ENCODE measurements at regions not wholly inside any gene's neighbourhood (a gene's known extent, or its start where the extent isn't known, plus 50 kb on each side); places are given as distances from the start of the nearest gene placed in this dataset.

GRCh38 chr4:153087671-153088194 is 116.5 kb upstream of the TRIM2 start:
- no peak overlapping the region for H3K4me3 ChIP-seq (ENCODE audit: low read depth, low read length)
- H3K36me3 ChIP-seq (ENCODE audit: control insufficient read depth, insufficient read depth, low read length), result no peaks in the 10 kb centered on the region
- no peak for DNase-seq (ENCODE audit: low read depth)
- ChIA-PET POLR2A (no interaction called here), CTCF (interaction anchor here (2.8 to 4.9 kb wide), 2 partner anchors 39 to 241 kb away, joined by 9 to 35 read pairs; no protein-coding TSS in a partner anchor)
- peaks cover 2% of the 10 kb centered on the region; the same call in 1 of the 2 replicates for H3K27me3 ChIP-seq (ENCODE audit: control insufficient read depth, insufficient read depth, low read length)
- TF ChIP-seq CTCF (IDR thresholded peaks at IDR 0.05; ENCODE audit: insufficient read depth, low read depth, low read length), result no peak

DNA sequence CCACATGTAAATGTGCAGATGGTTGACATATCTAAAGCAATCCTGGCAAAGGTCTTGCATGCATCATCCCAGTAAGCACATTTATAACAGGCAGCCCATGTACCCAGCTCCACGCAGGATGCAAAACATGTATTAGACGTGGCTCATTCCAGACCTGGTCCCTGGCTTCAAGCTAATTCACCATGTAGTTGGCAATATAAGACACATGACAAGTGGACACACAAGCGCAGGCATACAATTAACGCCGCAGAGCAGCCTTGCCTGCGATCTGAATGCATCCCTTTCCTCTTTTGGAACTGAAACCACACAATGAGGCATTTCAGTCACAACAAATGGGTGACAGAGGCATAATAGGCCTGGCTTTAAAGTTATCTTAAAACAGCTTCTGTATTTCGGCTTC is 114.5 kb upstream of the TRIM2 start:
- no peak overlapping the region for H3K4me3 ChIP-seq (ENCODE audit: low read depth, low read length)
- no peak for TF ChIP-seq CTCF (IDR thresholded peaks at IDR 0.05; ENCODE audit: insufficient read depth, low read depth, low read length)
- H3K27me3 ChIP-seq (ENCODE audit: control insufficient read depth, insufficient read depth, low read length), result peaks cover 2% of the 10 kb centered on the region; the same call in 1 of the 2 replicates
- ChIA-PET CTCF (interaction anchor here (1.0 to 4.9 kb wide), 6 partner anchors 22 to 661 kb away, joined by 3 to 35 read pairs (median 4); no protein-coding TSS in a partner anchor), POLR2A (no interaction called here)
- no peak for DNase-seq (ENCODE audit: low read depth)
- H3K36me3 ChIP-seq (ENCODE audit: control insufficient read depth, insufficient read depth, low read length), result no peaks in the 10 kb centered on the region

DNA sequence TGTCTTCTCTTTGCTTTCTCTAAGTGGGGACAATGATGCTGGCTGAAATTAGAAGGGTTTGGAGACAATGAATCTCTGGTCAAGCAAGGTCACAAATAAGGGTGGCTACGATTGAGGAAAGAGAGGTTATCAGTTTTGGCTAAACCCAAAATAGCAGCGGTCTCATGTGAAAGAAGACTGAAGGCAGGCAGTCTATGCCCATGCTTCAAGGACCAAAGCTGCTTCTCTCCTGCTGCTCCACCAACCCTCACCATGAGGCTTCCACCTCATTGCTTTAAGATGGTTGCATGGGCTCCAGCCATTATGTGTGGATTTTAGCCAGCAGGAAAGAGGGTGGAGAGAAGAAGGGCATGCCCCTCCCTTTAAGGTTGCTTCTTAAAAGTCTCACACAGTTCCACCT is 114.1 kb upstream of the TRIM2 start:
- Histone ChIP-seq H3K36me3 (ENCODE audit: control insufficient read depth, insufficient read depth, low read length) (no peaks in the 10 kb centered on the region), H3K4me3 (ENCODE audit: low read depth, low read length) (no peak overlapping the region), H3K27me3 (ENCODE audit: control insufficient read depth, insufficient read depth, low read length) (peaks cover 2% of the 10 kb centered on the region; the same call in 1 of the 2 replicates)
- ChIA-PET POLR2A (no interaction called here), CTCF (interaction anchor here (1.4 to 4.9 kb wide), 3 partner anchors 23 to 41 kb away, joined by 3 to 35 read pairs (median 5); no protein-coding TSS in a partner anchor)
- no peak for TF ChIP-seq CTCF (IDR thresholded peaks at IDR 0.05; ENCODE audit: insufficient read depth, low read depth, low read length)
- no peak for DNase-seq (ENCODE audit: low read depth)

DNA sequence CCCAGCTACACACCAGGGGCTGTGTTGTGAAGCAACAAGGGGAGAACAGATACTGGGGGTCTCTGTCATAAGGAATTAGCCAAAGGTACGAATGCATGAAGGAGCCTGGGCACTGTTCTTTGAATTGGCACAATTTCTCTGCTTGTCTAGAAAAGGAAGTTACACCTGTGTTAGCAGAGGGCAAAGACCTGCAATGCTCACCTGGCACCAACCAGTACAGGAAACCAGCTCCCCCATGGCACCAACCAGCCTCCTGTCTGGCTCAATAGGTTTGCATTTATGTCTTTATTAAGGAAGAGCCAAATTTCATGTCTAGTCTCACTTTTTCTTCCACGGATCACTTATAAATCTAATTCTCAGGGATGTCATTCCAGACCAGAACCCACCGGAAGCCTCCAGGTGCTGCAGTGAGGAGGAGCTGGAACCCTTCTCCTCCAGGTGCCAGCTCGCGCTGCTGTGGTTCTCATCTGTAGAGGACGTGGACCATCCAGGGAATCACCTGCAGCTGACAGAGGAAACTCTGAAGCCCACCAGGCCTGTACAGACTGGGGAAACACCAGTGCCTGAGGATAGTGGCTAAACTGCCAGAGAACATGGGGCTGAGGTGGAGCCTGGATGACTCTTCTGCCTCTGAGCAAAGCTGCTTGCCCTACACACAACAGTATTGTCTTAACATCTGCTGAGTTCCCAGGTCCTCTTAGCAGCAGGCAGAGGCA is 113.4 kb upstream of the TRIM2 start:
- Histone ChIP-seq H3K36me3 (ENCODE audit: control insufficient read depth, insufficient read depth, low read length) (no peaks in the 10 kb centered on the region), H3K4me3 (ENCODE audit: low read depth, low read length) (no peak overlapping the region), H3K27me3 (ENCODE audit: control insufficient read depth, insufficient read depth, low read length) (peaks cover 2% of the 10 kb centered on the region; the same call in 1 of the 2 replicates)
- TF ChIP-seq CTCF (IDR thresholded peaks at IDR 0.05; ENCODE audit: insufficient read depth, low read depth, low read length), result no peak
- CTCF ChIA-PET, result interaction anchor here (4.9 kb wide), 1 partner anchor 36 kb away, joined by 35 read pairs; no protein-coding TSS in a partner anchor
- no peak for DNase-seq (ENCODE audit: low read depth)
- POLR2A ChIA-PET, result no interaction called here

DNA sequence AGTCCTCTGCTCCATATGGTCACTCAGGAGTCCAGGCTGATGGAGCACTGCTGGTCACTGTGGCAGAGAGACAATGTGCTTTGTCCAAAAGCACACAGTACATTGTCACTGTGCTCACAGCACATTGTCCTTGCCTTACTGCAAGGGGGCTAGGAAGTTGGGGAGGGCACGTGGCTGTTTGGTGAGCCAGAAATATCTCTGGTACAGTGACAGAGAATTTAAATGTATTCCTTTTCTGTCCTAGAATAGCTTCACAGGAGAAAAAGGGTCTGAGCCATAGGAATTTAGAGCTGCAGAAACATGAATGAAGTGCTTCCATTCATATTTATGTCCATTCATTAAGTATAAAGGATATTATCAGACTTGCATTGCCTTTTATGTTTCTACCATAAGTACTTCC is 110.8 kb upstream of the TRIM2 start:
- no peak for TF ChIP-seq CTCF (IDR thresholded peaks at IDR 0.05; ENCODE audit: insufficient read depth, low read depth, low read length)
- Histone ChIP-seq H3K27me3 (ENCODE audit: control insufficient read depth, insufficient read depth, low read length) (peaks cover 2% of the 10 kb centered on the region; the same call in 1 of the 2 replicates), H3K4me3 (ENCODE audit: low read depth, low read length) (no peak overlapping the region), H3K36me3 (ENCODE audit: control insufficient read depth, insufficient read depth, low read length) (no peaks in the 10 kb centered on the region)
- no peak for DNase-seq (ENCODE audit: low read depth)
- ChIA-PET POLR2A (no interaction called here), CTCF (interaction anchor here (1.4 to 5.7 kb wide), 3 partner anchors 8 to 30 kb away, joined by 4 to 35 read pairs (median 9); no protein-coding TSS in a partner anchor)

All from BJ (cell line).